Common myeloid progenitor, CD34-positive (primary cell): ENCODE measurements at regions not wholly inside any gene's neighbourhood (a gene's known extent, or its start where the extent isn't known, plus 50 kb on each side); places are given as distances from the start of the nearest gene placed in this dataset.

Experiments
- CTCF ChIA-PET: fragments of 350-600 bp; sonication (Branson Sonifier 250); formaldehyde crosslinking; loops from one replicate; lab custom pipeline; 2021; ENCODE audit warnings: antibody characterized with exemption; lab: Charles Lee
- POLR2A ChIA-PET: fragments of 350-600 bp; sonication (Branson Sonifier 250); formaldehyde crosslinking; loops from one replicate; lab custom pipeline; 2021; ENCODE audit warnings: antibody characterized with exemption; lab: Charles Lee
- DNase-seq, 3 donors: peaks; one replicate each; pipeline versions ENCODE4 v3.0.0 to v3.0.0-alpha.2; 2013
- H3K27ac ChIP-seq, 2 experiments: 1 replicate in 1 of 2; 2 replicates in 1 of 2; pipeline ENCODE4 v1.7.0; 2013; ENCODE audit warnings: inconsistent platforms in 2 of 2, low read length in 2 of 2, mild to moderate bottlenecking in 2 of 2, low read depth in 1 of 2, moderate library complexity in 1 of 2; ENCODE audit not compliant: severe bottlenecking in 2 of 2, insufficient read depth in 1 of 2, poor library complexity in 1 of 2
- H3K27me3 ChIP-seq, 5 experiments: replicated peaks in 2 of 5; 1 replicate in 3 of 5; 2 replicates in 2 of 5; pipeline versions ENCODE4 v1.6.1 to v1.7.0; 2013; ENCODE audit warnings: low read length in 4 of 5, mild to moderate bottlenecking in 2 of 5, moderate library complexity in 2 of 5, inconsistent platforms in 1 of 5; ENCODE audit not compliant: insufficient read depth in 5 of 5, control insufficient read depth in 4 of 5
- H3K36me3 ChIP-seq, 4 experiments: 1 replicate in 2 of 4; 2 replicates in 2 of 4; pipeline versions ENCODE4 v1.6.1 to v1.7.0; 2013; ENCODE audit warnings: low read length in 3 of 4, control low read depth in 1 of 4, mild to moderate bottlenecking in 1 of 4; ENCODE audit not compliant: control insufficient read depth in 4 of 4, insufficient read depth in 4 of 4
- H3K4me1 ChIP-seq, 4 experiments: 1 replicate in 3 of 4; 2 replicates in 1 of 4; pipeline versions ENCODE4 v1.6.1 to v1.7.1; 2013; ENCODE audit warnings: low read length in 3 of 4, mild to moderate bottlenecking in 3 of 4, control low read depth in 1 of 4, inconsistent platforms in 1 of 4, moderate library complexity in 1 of 4; ENCODE audit not compliant: control insufficient read depth in 4 of 4, insufficient read depth in 4 of 4; ENCODE audit errors: control extremely low read depth in 1 of 4
- H3K4me3 ChIP-seq, 7 experiments: 1 replicate in 4 of 7; 2 replicates in 3 of 7; pipeline versions ENCODE4 v1.5.1 to v1.7.0; 2013; ENCODE audit warnings: mild to moderate bottlenecking in 7 of 7, low read length in 6 of 7, moderate library complexity in 6 of 7, inconsistent platforms in 2 of 7, low read depth in 2 of 7, control low read depth in 1 of 7; ENCODE audit not compliant: insufficient read depth in 4 of 7, control insufficient read depth in 1 of 7; ENCODE audit errors: extremely low read depth in 1 of 7
- H3K9me3 ChIP-seq, 5 experiments: 1 replicate in 4 of 5; 2 replicates in 1 of 5; pipeline versions ENCODE4 v1.6.1 to v1.7.1; 2013; ENCODE audit warnings: low read length in 4 of 5, mild to moderate bottlenecking in 2 of 5, inconsistent platforms in 1 of 5, low read depth in 1 of 5, moderate library complexity in 1 of 5; ENCODE audit not compliant: control insufficient read depth in 4 of 5, insufficient read depth in 2 of 5; ENCODE audit errors: control extremely low read depth in 1 of 5
- WGBS: methylation state at CpG from one replicate; pipeline ENCODE4 v1.1.5; 2013; ENCODE audit not compliant: insufficient coverage; 5-methylcytosine and 5-hydroxymethylcytosine counted together

GRCh38 chr12:78555802-78556201 is 308.8 kb upstream of the SYT1 start:
- Histone ChIP-seq H3K27ac (no peak overlapping the region), H3K4me3 (no peak overlapping the region), H3K36me3 (no peaks in the 10 kb centered on the region), H3K4me1 (no peaks in the 10 kb centered on the region), H3K9me3 (peaks cover 0 to 2% (median 0%) of the 10 kb centered on the region in 5 experiments), H3K27me3 (no peaks in the 10 kb centered on the region)
- CTCF ChIA-PET, result no interaction called here
- no peak for DNase-seq
- POLR2A ChIA-PET, result no interaction called here

- ChIA-PET POLR2A (no interaction called here), CTCF (no interaction called here)
- H3K27me3 ChIP-seq, result no peaks in the 10 kb centered on the region
- H3K4me3 ChIP-seq, result no peak overlapping the region
- no peaks in the 10 kb centered on the region for H3K36me3 ChIP-seq
- DNase-seq, result no peak
- 86% methylated on average over 1 of the region's 2 CpGs for WGBS
- H3K27ac ChIP-seq, result no peak overlapping the region
- H3K9me3 ChIP-seq, result peaks cover 0 to 2% (median 0%) of the 10 kb centered on the region in 5 experiments
- H3K4me1 ChIP-seq, result no peaks in the 10 kb centered on the region
These were observed 307.9 kb upstream of the SYT1 start for GRCh38 chr12:78556651-78557050.

DNA sequence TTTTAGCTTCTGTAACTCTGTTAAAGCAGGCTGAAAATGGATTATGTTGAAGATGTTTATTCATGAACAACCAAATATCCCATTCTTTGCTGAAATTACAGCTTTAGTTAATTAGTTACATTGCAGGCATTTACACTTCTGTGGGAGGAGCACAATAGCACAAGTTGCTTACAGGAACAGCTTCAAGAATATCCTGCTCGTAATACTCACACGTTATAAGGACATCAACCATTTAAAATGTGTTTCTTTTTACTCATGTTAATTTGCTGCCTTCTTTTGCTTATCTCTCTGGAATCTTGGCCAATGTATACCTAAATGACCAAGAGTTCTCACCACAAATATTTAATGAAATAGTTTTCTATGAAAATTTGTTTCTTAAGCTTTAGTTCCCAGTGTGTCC is 305.2 kb upstream of the SYT1 start:
- Histone ChIP-seq H3K27me3 (no peaks in the 10 kb centered on the region), H3K4me3 (no peak overlapping the region), H3K36me3 (no peaks in the 10 kb centered on the region), H3K4me1 (no peaks in the 10 kb centered on the region), H3K27ac (no peak overlapping the region), H3K9me3 (no peaks in the 10 kb centered on the region)
- no peak for DNase-seq
- CTCF ChIA-PET, result no interaction called here
- no CpG with 5 or more reads among the region's 2 CpGs for WGBS
- POLR2A ChIA-PET, result no interaction called here

GRCh38 chr12:78559886-78560285 is 304.7 kb upstream of the SYT1 start:
- Histone ChIP-seq H3K27me3 (no peaks in the 10 kb centered on the region), H3K9me3 (no peaks in the 10 kb centered on the region), H3K27ac (no peak overlapping the region), H3K4me3 (no peak overlapping the region), H3K4me1 (no peaks in the 10 kb centered on the region), H3K36me3 (no peaks in the 10 kb centered on the region)
- no peak for DNase-seq
- CTCF ChIA-PET, result no interaction called here
- POLR2A ChIA-PET, result no interaction called here

DNA sequence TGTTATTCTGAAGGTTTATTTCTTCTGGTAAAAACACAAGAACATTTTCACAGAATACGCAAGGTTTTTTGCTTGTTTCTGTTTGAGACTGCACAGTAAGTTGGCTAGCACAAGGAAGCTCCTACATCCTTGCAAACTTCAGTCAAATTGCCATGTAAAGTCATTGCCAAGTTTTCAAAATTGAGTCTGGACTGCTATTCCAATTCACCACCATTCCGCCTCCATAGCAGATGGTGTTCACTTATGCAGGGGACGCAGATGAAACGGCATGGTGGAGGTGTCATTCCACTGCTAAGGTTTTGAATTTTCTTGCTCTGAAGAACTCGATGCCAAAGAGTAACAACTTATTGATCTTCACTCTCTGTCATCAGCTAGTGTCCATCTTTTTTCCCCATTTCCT is 303.9 kb upstream of the SYT1 start:
- no peak overlapping the region for H3K27ac ChIP-seq
- DNase-seq, result no peak
- H3K27me3 ChIP-seq, result no peaks in the 10 kb centered on the region
- 100% methylated on average over 5 of the region's 5 CpGs for WGBS
- ChIA-PET CTCF (no interaction called here), POLR2A (no interaction called here)
- H3K9me3 ChIP-seq, result no peaks in the 10 kb centered on the region
- H3K4me3 ChIP-seq, result no peak overlapping the region
- no peaks in the 10 kb centered on the region for H3K36me3 ChIP-seq
- H3K4me1 ChIP-seq, result no peaks in the 10 kb centered on the region

DNA sequence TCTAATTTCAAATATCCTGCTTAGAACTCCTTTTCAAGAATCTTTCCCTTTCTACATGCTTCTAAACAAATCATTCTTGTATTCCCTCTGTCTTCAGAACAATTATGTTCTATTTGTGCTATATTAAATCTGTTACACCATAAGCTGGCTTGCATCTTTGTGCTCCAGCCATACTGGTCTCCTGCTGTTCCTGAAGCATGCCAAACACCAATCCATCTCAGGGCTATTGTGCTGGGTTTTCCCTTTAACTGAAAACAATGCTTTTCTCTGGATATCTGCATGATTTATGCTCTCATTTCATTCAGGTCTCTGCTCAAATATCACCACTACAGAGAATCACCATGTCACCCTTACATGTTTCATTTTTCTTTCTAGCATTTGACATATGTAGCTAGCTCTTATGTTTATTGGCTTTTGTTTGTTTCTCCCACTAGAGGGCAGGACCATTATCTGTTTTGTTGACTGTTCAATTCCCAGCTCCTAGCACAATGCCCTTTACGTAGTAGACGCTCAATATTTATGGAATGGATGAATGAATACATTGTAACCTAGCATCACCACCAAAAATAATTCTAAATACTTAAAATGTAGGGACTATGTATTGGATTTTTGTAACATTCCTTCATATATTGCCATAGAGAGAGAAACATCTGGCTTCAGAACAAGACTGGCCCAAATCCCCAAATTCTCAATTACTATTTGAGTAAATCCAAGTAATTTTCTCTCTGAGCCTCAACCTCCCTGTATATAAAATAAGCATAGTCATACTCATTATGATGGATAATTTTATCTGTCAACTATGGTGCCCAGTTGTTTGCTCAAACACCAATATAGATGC is 302.0 kb upstream of the SYT1 start:
- ChIA-PET CTCF (no interaction called here), POLR2A (no interaction called here)
- no CpG with 5 or more reads among the region's 2 CpGs for WGBS
- DNase-seq, result no peak
- no peak overlapping the region for H3K4me3 ChIP-seq
- no peak overlapping the region for H3K27ac ChIP-seq
- no peaks in the 10 kb centered on the region for H3K9me3 ChIP-seq
- no peaks in the 10 kb centered on the region for H3K27me3 ChIP-seq
- no peaks in the 10 kb centered on the region for H3K36me3 ChIP-seq
- no peaks in the 10 kb centered on the region for H3K4me1 ChIP-seq

GRCh38 chr12:78563826-78564225 is 300.7 kb upstream of the SYT1 start:
- CTCF ChIA-PET, result interaction anchor here (2.2 kb wide), 1 partner anchor 9 kb away, joined by 5 read pairs; no protein-coding TSS in a partner anchor
- H3K36me3 ChIP-seq, result no peaks in the 10 kb centered on the region
- H3K4me1 ChIP-seq, result no peaks in the 10 kb centered on the region
- no peak overlapping the region for H3K27ac ChIP-seq
- H3K9me3 ChIP-seq, result no peaks in the 10 kb centered on the region
- no CpG with 5 or more reads among the region's 3 CpGs for WGBS
- POLR2A ChIA-PET, result no interaction called here
- no peaks in the 10 kb centered on the region for H3K27me3 ChIP-seq
- no peak for DNase-seq
- no peak overlapping the region for H3K4me3 ChIP-seq
